ENCODE measurements at regions not wholly inside any gene's neighbourhood (a gene's known extent, or its start where the extent isn't known, plus 50 kb on each side); places are given as distances from the start of the nearest gene placed in this dataset.

DNA sequence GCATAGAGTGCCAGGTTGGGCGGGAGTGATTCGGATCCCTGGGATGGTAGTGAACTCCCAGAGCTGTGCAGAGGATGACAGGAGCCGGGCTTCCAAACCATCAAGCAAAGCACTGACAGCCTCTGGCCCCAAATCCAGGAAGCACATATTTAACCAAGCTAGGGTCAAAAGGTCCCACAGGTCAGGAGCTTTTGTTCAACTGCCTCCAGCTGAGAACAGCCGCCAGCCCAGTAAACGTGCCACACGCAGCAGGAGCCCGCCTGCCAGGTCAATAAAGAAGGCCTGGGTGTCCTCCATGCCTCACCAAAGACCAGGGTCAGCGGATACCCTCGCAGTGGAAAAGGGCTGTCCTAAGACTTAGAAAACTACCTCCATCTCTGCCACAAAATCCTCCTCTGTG is 184.7 kb upstream of the LINGO1 start:
- TF ChIP-seq HDGF (IDR thresholded peaks at IDR 0.05; ENCODE audit: borderline replicate concordance), result no peak
- TF ChIP-seq, protein P1, sequence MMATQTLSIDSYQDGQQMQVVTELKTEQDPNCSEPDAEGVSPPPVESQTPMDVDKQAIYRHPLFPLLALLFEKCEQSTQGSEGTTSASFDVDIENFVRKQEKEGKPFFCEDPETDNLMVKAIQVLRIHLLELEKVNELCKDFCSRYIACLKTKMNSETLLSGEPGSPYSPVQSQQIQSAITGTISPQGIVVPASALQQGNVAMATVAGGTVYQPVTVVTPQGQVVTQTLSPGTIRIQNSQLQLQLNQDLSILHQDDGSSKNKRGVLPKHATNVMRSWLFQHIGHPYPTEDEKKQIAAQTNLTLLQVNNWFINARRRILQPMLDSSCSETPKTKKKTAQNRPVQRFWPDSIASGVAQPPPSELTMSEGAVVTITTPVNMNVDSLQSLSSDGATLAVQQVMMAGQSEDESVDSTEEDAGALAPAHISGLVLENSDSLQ (IDR thresholded peaks at IDR 0.05), result no peak

Data from HEK293T (cell line).